ENCODE measurements at regions not wholly inside any gene's neighbourhood (a gene's known extent, or its start where the extent isn't known, plus 50 kb on each side); places are given as distances from the start of the nearest gene placed in this dataset.

DNA sequence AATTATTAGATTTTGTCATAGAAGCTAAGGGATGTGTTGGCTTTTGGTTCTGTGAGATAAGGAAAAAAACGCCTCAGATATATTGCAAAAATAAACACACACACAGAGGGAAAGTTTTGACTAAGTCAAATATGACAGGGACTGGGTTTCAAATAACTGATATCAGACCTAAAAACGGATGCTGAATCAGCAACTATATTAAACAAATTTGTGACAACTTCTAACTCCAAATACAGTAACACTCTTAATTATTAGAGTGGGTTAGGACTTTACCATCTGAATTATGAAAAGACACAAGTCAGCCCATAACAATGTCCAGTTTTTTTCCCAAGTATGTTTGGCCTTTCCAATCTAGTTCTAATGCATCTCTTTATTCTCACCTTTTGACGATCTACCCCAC lies 2693.1 kb downstream of the ARAP2 start:
- no peak overlapping the region for H3K27ac Mint-ChIP-seq
- no peak for DNase-seq
- Histone ChIP-seq H3K4me1 (ENCODE audit: insufficient read depth, low read length) (no peaks in the 10 kb centered on the region), H2BK5ac (ENCODE audit: insufficient read length, low read length) (no peak overlapping the region), H3K23me2 (ENCODE audit: insufficient read length, low read depth, low read length, poor library complexity, severe bottlenecking) (no peaks in the 10 kb centered on the region), H3K9me3 (ENCODE audit: control insufficient read depth, low read depth, low read length) (no peaks in the 10 kb centered on the region), H4K8ac (replicated peaks; ENCODE audit: insufficient read length, low read depth, low read length) (no peak overlapping the region), H3K79me1 (ENCODE audit: insufficient read depth, low read depth, low read length, poor library complexity, severe bottlenecking) (no peaks in the 10 kb centered on the region), H3K27me3 (ENCODE audit: insufficient read depth, low read length) (no peaks in the 10 kb centered on the region), H2BK12ac (ENCODE audit: insufficient read length, low read depth, low read length) (no peak overlapping the region), H2AFZ (ENCODE audit: low read length) (no peak overlapping the region), H2BK15ac (ENCODE audit: low read depth, low read length) (no peak overlapping the region), H4K5ac (ENCODE audit: insufficient read length, low read depth, low read length) (no peak overlapping the region), H3K4me2 (ENCODE audit: insufficient read depth, insufficient read length, low read length) (no peak overlapping the region), H3K56ac (ENCODE audit: insufficient read length, low read depth, low read length) (no peak overlapping the region), H3K79me2 (ENCODE audit: insufficient read depth, low read length) (no peaks in the 10 kb centered on the region), H3K27ac (ENCODE audit: insufficient read length, low read depth, low read length) (no peak overlapping the region), H3T11ph (ENCODE audit: low read length) (no peak overlapping the region), H4K20me1 (ENCODE audit: control insufficient read depth, insufficient read depth, insufficient read length) (no peaks in the 10 kb centered on the region), H3K4ac (ENCODE audit: low read depth, low read length) (no peak overlapping the region), H2BK120ac (ENCODE audit: low read depth, low read length, poor library complexity, severe bottlenecking) (no peak overlapping the region), H3K14ac (ENCODE audit: insufficient read depth, low read length) (no peak overlapping the region), H2BK20ac (ENCODE audit: low read depth, low read length, poor library complexity, severe bottlenecking) (no peak overlapping the region), H3K23ac (ENCODE audit: insufficient read length, low read depth, low read length) (no peak overlapping the region), H4K91ac (ENCODE audit: insufficient read length, low read depth, low read length) (no peak overlapping the region), H3K9ac (ENCODE audit: extremely low read depth, insufficient read length, low read length) (no peak overlapping the region), H2AK5ac (ENCODE audit: insufficient read length, low read length) (no peak overlapping the region), H3K18ac (ENCODE audit: insufficient read length, low read depth, low read length) (no peak overlapping the region)
- H3K4me1 Mint-ChIP-seq: no peaks in the 10 kb centered on the region
- H3K27me3 Mint-ChIP-seq (ENCODE audit: low read depth): no peaks in the 10 kb centered on the region
- H3K4me3 Mint-ChIP-seq: no peak overlapping the region
- H3K36me3 Mint-ChIP-seq (ENCODE audit: insufficient read depth in 1 of 3, low read depth in 3 of 3): peaks cover 3 to 17% (median 5%) of the 10 kb centered on the region in 3 experiments; a peak in 5 of 7 replicates
- WGBS (ENCODE audit: extremely low coverage, insufficient read length, low lambda C conversion rate): no CpG with 5 or more reads among the region's 3 CpGs
- TF ChIP-seq, protein P1, sequence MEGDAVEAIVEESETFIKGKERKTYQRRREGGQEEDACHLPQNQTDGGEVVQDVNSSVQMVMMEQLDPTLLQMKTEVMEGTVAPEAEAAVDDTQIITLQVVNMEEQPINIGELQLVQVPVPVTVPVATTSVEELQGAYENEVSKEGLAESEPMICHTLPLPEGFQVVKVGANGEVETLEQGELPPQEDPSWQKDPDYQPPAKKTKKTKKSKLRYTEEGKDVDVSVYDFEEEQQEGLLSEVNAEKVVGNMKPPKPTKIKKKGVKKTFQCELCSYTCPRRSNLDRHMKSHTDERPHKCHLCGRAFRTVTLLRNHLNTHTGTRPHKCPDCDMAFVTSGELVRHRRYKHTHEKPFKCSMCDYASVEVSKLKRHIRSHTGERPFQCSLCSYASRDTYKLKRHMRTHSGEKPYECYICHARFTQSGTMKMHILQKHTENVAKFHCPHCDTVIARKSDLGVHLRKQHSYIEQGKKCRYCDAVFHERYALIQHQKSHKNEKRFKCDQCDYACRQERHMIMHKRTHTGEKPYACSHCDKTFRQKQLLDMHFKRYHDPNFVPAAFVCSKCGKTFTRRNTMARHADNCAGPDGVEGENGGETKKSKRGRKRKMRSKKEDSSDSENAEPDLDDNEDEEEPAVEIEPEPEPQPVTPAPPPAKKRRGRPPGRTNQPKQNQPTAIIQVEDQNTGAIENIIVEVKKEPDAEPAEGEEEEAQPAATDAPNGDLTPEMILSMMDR (conservative IDR thresholded peaks at IDR 0.05): no peak
- peaks cover 18 to 19% of the 10 kb centered on the region in 2 experiments for H3K9me3 Mint-ChIP-seq

All from H9 (cell line).